ENCODE measurements at regions not wholly inside any gene's neighbourhood (a gene's known extent, or its start where the extent isn't known, plus 50 kb on each side); places are given as distances from the start of the nearest gene placed in this dataset.

DNA sequence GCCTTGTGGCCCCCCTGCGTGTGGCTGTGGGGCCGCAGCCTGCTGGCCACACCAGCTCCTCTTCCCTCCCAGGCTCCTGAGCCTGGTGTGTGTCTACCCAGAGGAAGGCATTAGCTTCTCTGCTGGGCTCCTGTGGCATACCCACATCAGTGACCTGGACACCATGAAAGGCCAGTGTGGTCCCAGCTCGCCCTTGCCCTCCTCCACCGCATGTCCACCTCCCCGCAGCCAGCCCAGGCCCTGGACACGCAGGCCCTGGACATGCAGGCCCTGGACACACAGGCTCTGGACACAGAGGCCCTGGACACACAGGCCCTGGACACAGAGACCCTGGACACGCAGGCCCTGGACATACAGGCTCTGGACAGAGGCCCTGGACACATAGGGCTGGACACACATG is 153.4 kb upstream of the PPP1R26 start:
- TF ChIP-seq, protein P1, sequence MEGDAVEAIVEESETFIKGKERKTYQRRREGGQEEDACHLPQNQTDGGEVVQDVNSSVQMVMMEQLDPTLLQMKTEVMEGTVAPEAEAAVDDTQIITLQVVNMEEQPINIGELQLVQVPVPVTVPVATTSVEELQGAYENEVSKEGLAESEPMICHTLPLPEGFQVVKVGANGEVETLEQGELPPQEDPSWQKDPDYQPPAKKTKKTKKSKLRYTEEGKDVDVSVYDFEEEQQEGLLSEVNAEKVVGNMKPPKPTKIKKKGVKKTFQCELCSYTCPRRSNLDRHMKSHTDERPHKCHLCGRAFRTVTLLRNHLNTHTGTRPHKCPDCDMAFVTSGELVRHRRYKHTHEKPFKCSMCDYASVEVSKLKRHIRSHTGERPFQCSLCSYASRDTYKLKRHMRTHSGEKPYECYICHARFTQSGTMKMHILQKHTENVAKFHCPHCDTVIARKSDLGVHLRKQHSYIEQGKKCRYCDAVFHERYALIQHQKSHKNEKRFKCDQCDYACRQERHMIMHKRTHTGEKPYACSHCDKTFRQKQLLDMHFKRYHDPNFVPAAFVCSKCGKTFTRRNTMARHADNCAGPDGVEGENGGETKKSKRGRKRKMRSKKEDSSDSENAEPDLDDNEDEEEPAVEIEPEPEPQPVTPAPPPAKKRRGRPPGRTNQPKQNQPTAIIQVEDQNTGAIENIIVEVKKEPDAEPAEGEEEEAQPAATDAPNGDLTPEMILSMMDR (IDR thresholded peaks at IDR 0.05), result no peak
- TF ChIP-seq POLR2A (IDR thresholded peaks at IDR 0.05), result no peak
